ENCODE measurements at regions not wholly inside any gene's neighbourhood (a gene's known extent, or its start where the extent isn't known, plus 50 kb on each side); places are given as distances from the start of the nearest gene placed in this dataset.
"Not testable (repeated sequence)": the region's sequence is repeated elsewhere in the genome, so short reads cannot be mapped to it uniquely, and the experiment has no call there.

DNA sequence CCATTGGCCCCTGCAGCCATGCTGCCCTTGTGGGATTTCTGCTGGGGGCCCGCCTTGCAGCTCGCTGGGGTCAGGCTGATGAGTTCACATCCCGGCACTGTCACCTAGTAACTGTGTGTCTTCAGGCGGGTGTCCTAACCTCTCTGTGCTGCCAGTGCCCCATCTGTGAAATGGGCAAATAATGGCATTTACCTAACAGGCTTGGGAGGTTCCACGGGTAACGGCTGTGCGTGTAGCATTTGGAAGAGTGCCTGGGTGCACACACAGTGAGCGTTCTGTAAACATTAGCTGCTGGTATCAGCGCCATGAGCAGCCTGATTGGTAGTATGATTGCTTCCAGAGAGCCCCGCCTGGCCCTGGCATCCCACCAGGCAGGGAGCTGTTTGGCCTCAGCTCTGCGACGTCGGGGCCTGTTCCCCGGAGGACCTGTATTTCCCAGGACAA lies 167.3 kb upstream of the GSE1 start:
- TF ChIP-seq ZNF274 (IDR thresholded peaks at IDR 0.05; ENCODE audit: low read depth, low read length), result no peak
- H3K4me3 ChIP-seq (ENCODE audit: low read length), result no peak overlapping the region

- no peak for TF ChIP-seq ZNF274 (IDR thresholded peaks at IDR 0.05; ENCODE audit: low read depth, low read length)
- H3K4me3 ChIP-seq (ENCODE audit: low read length), result no peak overlapping the region
Measured at GRCh38 chr16:85446951-85447692, 166.0 kb upstream of the GSE1 start.

DNA sequence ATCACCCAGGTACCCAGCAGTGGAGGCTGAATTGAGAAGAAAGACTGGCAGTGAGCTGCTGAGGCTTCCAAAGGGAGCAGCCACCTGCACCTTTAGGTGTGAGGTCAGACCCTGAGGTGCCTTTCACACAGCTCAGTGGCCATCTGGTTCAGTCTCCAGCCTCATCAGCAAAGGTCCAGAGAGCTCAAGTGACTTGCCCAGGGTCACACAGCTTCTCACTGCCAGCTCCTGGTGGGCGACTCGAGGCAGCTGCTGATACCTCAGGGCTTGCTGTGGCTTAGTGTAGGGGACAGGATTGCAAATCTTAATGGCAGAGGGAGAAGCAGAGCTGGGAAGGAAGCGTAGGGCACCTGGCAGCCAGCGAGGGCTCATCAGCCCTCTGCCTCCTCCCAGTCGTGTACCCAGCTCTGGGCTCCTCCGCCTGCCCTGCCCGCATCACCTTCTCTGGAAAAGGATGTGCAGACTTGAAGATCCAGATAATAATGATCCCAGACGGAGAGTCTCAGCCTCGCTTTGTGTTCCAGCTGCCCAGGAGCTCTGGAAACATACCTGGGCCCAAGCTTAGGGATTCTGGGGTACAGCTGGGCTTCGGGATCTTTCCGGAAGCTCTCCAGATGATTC lies 165.3 kb upstream of the GSE1 start:
- no peak for TF ChIP-seq ZNF274 (IDR thresholded peaks at IDR 0.05; ENCODE audit: low read depth, low read length)
- no peak overlapping the region for H3K4me3 ChIP-seq (ENCODE audit: low read length)

- TF ChIP-seq ZNF274 (IDR thresholded peaks at IDR 0.05; ENCODE audit: low read depth, low read length), result no peak
- no peak overlapping the region for H3K4me3 ChIP-seq (ENCODE audit: low read length)
Measured at GRCh38 chr16:85448557-85449190, 164.4 kb upstream of the GSE1 start.

DNA sequence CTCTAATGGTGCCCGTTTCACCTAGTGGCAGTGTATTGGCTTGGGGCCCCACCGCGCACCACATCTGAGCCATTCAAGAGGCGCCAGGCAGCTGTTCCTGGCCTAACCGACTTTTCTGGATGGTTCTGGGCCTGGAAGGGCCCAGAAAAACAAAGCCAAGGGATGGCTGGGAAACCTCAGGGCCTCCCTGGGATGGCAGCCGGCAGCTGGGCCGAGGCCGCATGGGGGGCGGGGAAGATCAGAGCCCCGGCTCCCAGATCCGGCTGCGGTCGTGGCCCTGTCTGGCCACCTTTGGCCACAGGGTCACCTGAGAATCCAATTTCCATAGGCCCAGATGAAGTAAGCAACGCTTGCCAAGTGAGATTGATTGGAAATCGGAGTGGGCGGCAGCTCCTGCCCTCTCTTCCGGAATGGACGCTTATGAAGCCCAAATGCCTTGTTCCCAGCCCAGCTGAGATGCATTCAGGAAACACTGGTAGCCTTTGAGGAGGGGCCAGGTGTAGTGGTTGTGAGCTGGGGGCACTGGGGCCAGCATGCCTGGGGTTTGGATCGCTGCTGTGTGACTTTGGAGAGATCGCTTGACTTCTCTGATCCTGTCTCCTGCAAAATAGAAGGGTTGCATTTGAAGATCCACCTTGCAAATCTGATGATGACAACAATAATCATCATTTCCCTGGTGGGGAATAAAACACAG lies 163.8 kb upstream of the GSE1 start:
- TF ChIP-seq ZNF274 (IDR thresholded peaks at IDR 0.05; ENCODE audit: low read depth, low read length), result no peak
- H3K4me3 ChIP-seq (ENCODE audit: low read length), result no peak overlapping the region

- no peak overlapping the region for H3K4me3 ChIP-seq (ENCODE audit: low read length)
- TF ChIP-seq ZNF274 (IDR thresholded peaks at IDR 0.05; ENCODE audit: low read depth, low read length), result no peak
Measured at GRCh38 chr16:85449885-85450245, 163.3 kb upstream of the GSE1 start.

GRCh38 chr16:85451142-85451541 lies 162.0 kb upstream of the GSE1 start:
- not testable (repeated sequence) for H3K4me3 ChIP-seq (ENCODE audit: low read length)

GRCh38 chr16:85451641-85452363 lies 161.3 kb upstream of the GSE1 start:
- no peak overlapping the region for H3K4me3 ChIP-seq (ENCODE audit: low read length)
- TF ChIP-seq ZNF274 (IDR thresholded peaks at IDR 0.05; ENCODE audit: low read depth, low read length), result no peak

GRCh38 chr16:85452364-85453193 lies 160.5 kb upstream of the GSE1 start:
- H3K4me3 ChIP-seq (ENCODE audit: low read length), result no peak overlapping the region
- TF ChIP-seq ZNF274 (IDR thresholded peaks at IDR 0.05; ENCODE audit: low read depth, low read length), result no peak

DNA sequence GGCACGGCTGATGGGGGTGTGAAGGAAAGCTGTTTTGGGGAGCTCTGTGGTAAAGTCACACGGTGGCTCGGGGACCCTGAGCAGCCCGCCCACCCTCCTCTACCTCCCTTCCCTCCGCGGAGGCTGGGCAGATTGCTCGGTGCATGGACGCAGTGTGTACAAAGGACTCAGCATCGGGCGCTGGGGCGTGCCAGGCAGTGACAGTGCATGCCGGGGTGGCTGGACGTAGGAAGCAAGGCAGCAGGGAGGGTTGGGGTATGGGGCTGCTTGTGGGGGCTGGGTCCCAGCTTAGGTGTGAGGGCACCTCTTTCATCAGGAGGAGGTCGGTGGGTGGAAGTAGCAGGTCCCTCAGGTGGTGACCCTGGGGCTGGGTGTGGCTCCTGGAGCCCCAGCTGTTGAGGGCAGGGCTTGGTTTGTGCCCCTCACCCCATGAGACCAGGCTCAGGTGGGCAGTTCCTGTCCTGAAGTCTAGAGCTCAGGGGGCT lies 159.9 kb upstream of the GSE1 start:
- no peak for TF ChIP-seq ZNF274 (IDR thresholded peaks at IDR 0.05; ENCODE audit: low read depth, low read length)
- no peak overlapping the region for H3K4me3 ChIP-seq (ENCODE audit: low read length)

GRCh38 chr16:85453703-85454102 lies 159.4 kb upstream of the GSE1 start:
- no peak overlapping the region for H3K4me3 ChIP-seq (ENCODE audit: low read length)
- TF ChIP-seq ZNF274 (IDR thresholded peaks at IDR 0.05; ENCODE audit: low read depth, low read length), result no peak

- no peak overlapping the region for H3K4me3 ChIP-seq (ENCODE audit: low read length)
- TF ChIP-seq ZNF274 (IDR thresholded peaks at IDR 0.05; ENCODE audit: low read depth, low read length), result no peak
Measured at GRCh38 chr16:85454171-85454872, 158.8 kb upstream of the GSE1 start.

DNA sequence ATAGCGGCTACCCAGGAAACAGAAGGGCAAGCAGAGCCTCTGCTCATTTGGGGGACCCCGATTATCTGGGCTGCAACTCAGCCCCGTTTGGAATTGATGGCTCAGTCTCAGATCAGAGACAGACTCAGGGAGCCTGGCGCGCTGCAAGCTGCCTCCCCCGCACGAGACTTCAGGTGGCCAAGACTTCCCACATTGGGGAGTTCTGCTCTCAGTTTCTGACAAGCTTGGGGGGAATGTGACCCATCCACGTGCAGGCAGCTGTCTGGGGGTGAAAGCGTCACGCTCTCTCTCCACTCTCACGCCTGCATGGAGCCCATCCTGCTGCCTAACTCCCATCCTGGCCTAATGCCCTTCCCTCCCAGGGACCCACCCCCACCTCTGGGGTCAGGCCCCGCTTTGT lies 157.6 kb upstream of the GSE1 start:
- no peak for TF ChIP-seq ZNF274 (IDR thresholded peaks at IDR 0.05; ENCODE audit: low read depth, low read length)
- H3K4me3 ChIP-seq (ENCODE audit: low read length), result no peak overlapping the region
